Erythroblast (primary cell): ENCODE measurements at regions not wholly inside any gene's neighbourhood (a gene's known extent, or its start where the extent isn't known, plus 50 kb on each side); places are given as distances from the start of the nearest gene placed in this dataset.
"Not testable (repeated sequence)": the region's sequence is repeated elsewhere in the genome, so short reads cannot be mapped to it uniquely, and the experiment has no call there.

ENCODE experiments used
- DNase-seq, 2 experiments: peaks; one replicate each; lab custom pipeline; 2025; lab: John Stamatoyannopoulos, UW

GRCh38 chr5:177857642-177858200 is 75.0 kb upstream of the FAM153A start:
- DNase-seq = not testable (repeated sequence)

GRCh38 chr5:177856474-177856873 is 73.8 kb upstream of the FAM153A start:
- DNase-seq = not testable (repeated sequence)

- not testable (repeated sequence) for DNase-seq
These were observed 65.2 kb upstream of the FAM153A start for GRCh38 chr5:177847914-177848313.

- DNase-seq = not testable (repeated sequence)
These were observed 63.9 kb upstream of the FAM153A start for GRCh38 chr5:177846598-177846997.

- DNase-seq = not testable (repeated sequence)
These were observed 63.2 kb upstream of the FAM153A start for GRCh38 chr5:177845906-177846305.

- DNase-seq = not testable (repeated sequence)
These were observed 53.5 kb upstream of the FAM153A start for GRCh38 chr5:177836191-177836590.
